ENCODE measurements at regions not wholly inside any gene's neighbourhood (a gene's known extent, or its start where the extent isn't known, plus 50 kb on each side); places are given as distances from the start of the nearest gene placed in this dataset.

GRCh38 chr4:32203340-32203739 lies 1483.2 kb downstream of the PCDH7 start:
- no peak for DNase-seq

GRCh38 chr4:32206756-32207155 lies 1486.6 kb downstream of the PCDH7 start:
- no peak for DNase-seq

- DNase-seq: no peak
Measured at GRCh38 chr4:32207456-32207855, 1487.3 kb downstream of the PCDH7 start.

GRCh38 chr4:32215277-32215676 lies 1495.1 kb downstream of the PCDH7 start:
- no peak for DNase-seq

- DNase-seq: no peak
Measured at GRCh38 chr4:32216502-32216901, 1496.3 kb downstream of the PCDH7 start.

- no peak for DNase-seq
Measured at GRCh38 chr4:32219306-32220075, 1499.3 kb downstream of the PCDH7 start.

GRCh38 chr4:32226204-32226603 lies 1506.0 kb downstream of the PCDH7 start:
- no peak for DNase-seq

- no peak for DNase-seq
Measured at GRCh38 chr4:32226733-32227132, 1506.6 kb downstream of the PCDH7 start.

GRCh38 chr4:32243926-32244325 lies 1523.8 kb downstream of the PCDH7 start:
- no peak for DNase-seq

- no peak for DNase-seq
Measured at GRCh38 chr4:32249040-32249439, 1528.9 kb downstream of the PCDH7 start.

- no peak for DNase-seq
Measured at GRCh38 chr4:32251126-32251525, 1531.0 kb downstream of the PCDH7 start.

GRCh38 chr4:32251926-32252325 lies 1531.8 kb downstream of the PCDH7 start:
- DNase-seq: no peak

GRCh38 chr4:32254216-32254615 lies 1534.0 kb downstream of the PCDH7 start:
- no peak for DNase-seq

GRCh38 chr4:32258986-32259385 lies 1538.8 kb downstream of the PCDH7 start:
- no peak for DNase-seq

GRCh38 chr4:32261196-32261595 lies 1541.0 kb downstream of the PCDH7 start:
- DNase-seq: no peak

- DNase-seq: no peak
Measured at GRCh38 chr4:32268863-32269262, 1548.7 kb downstream of the PCDH7 start.

- DNase-seq: no peak
Measured at GRCh38 chr4:32290102-32290501, 1569.9 kb downstream of the PCDH7 start.

- no peak for DNase-seq
Measured at GRCh38 chr4:32318926-32319325, 1598.8 kb downstream of the PCDH7 start.

GRCh38 chr4:32321421-32321820 lies 1601.3 kb downstream of the PCDH7 start:
- DNase-seq: no peak

GRCh38 chr4:32334759-32335158 lies 1614.6 kb downstream of the PCDH7 start:
- DNase-seq: no peak

GRCh38 chr4:32337403-32337802 lies 1617.2 kb downstream of the PCDH7 start:
- no peak for DNase-seq

GRCh38 chr4:32340591-32340990 lies 1620.4 kb downstream of the PCDH7 start:
- no peak for DNase-seq

GRCh38 chr4:32341342-32341741 lies 1621.2 kb downstream of the PCDH7 start:
- DNase-seq: no peak

GRCh38 chr4:32342054-32342453 lies 1621.9 kb downstream of the PCDH7 start:
- DNase-seq: no peak

GRCh38 chr4:32349026-32349425 lies 1628.9 kb downstream of the PCDH7 start:
- no peak for DNase-seq

Measured in NCI-H2171 treated with DMSO at 0.1 percent for 48 hours (cell line).